ENCODE measurements at regions not wholly inside any gene's neighbourhood (a gene's known extent, or its start where the extent isn't known, plus 50 kb on each side); places are given as distances from the start of the nearest gene placed in this dataset.

DNA sequence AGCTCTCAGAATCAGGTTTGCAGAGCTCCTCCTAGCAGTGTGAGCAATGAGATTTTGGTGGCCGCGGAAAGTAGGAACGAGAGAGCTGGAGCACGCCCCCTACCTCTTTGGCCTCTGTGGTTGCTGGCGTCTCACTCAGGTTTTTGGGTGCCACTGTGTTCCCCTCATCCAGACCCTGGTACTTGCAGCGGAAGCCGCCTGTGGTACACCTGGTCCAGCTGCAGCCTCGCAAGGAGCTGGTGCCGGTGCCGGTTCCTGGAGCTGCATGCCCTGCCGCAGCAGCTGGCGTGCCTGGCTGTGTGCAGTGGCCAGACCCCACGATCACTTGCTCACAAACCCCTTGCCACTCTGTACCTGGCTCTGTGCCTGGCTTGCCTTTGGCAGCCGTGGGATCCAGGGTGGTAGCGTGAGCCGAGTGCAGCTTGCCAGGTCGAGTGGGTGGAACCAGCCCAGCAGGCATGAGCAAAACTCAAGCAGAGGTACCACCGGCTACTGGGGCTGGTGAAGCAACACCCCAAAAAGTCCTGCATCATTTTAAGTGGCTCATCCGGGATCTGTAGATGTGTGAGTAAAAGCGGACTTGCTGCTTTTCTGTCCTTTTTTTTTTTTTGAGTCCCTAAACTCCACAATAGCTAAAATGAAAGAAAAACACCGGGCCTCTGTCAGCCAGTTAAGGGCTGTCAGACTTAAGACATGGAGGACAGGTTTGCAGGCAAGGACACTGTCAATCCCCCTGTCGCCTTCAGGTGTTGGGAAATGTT is 844.9 kb downstream of the KCNT2 start:
- 94 to 100% methylated on average over 5 to 22 of the region's 22 CpGs for WGBS, 2 experiments (ENCODE audit: insufficient coverage in 1 of 2, insufficient read length in 1 of 2)
- TF ChIP-seq, protein P1, sequence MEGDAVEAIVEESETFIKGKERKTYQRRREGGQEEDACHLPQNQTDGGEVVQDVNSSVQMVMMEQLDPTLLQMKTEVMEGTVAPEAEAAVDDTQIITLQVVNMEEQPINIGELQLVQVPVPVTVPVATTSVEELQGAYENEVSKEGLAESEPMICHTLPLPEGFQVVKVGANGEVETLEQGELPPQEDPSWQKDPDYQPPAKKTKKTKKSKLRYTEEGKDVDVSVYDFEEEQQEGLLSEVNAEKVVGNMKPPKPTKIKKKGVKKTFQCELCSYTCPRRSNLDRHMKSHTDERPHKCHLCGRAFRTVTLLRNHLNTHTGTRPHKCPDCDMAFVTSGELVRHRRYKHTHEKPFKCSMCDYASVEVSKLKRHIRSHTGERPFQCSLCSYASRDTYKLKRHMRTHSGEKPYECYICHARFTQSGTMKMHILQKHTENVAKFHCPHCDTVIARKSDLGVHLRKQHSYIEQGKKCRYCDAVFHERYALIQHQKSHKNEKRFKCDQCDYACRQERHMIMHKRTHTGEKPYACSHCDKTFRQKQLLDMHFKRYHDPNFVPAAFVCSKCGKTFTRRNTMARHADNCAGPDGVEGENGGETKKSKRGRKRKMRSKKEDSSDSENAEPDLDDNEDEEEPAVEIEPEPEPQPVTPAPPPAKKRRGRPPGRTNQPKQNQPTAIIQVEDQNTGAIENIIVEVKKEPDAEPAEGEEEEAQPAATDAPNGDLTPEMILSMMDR (conservative IDR thresholded peaks at IDR 0.05), result no peak
- Mint-ChIP-seq H3K36me3 (ENCODE audit: low read depth) (no peaks in the 10 kb centered on the region), H3K27me3 (ENCODE audit: insufficient read depth) (no peaks in the 10 kb centered on the region), H3K4me3 (no peak overlapping the region), H3K4me1 (no peaks in the 10 kb centered on the region), H3K9me3 (no peaks in the 10 kb centered on the region), H3K27ac (no peak overlapping the region)
- Histone ChIP-seq H3K36me3 (ENCODE audit: control insufficient read depth, insufficient read depth, low read length) (no peaks in the 10 kb centered on the region), H3K4me1 (ENCODE audit: control insufficient read depth, insufficient read depth, low read length) (no peaks in the 10 kb centered on the region), H3K4me3 (ENCODE audit: low read length) (no peak overlapping the region), H3K9me3 (ENCODE audit: control insufficient read depth, low read length) (no peaks in the 10 kb centered on the region), H3K9ac (ENCODE audit: extremely low read depth, low read length, poor library complexity, severe bottlenecking) (no peak overlapping the region), H3K27ac (ENCODE audit: low read depth, low read length) (no peak overlapping the region), H3K27me3 (ENCODE audit: control insufficient read depth, insufficient read depth, low read length, poor library complexity, severe bottlenecking) (no peaks in the 10 kb centered on the region)
- peak; percentile 51 for DNase-seq

DNA sequence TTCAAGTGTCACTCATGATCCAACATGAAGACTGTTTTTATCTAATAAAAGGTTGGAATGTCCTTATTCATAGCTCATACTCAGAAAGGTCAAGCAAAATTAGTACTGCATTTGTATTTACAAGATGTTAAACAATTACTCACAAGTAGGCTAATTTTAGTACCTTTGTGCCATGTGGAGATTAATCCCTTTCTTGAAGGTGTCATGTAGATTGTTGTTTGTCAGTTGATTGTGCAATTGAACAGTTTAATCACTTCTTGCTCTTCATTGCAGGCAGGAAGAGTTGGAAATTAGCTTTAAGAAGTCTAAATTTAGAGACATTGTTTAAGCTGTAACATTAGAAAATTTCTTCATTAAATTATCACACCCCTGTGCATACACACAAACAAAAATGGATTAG is 847.1 kb downstream of the KCNT2 start:
- H3K9me3 Mint-ChIP-seq, result no peaks in the 10 kb centered on the region
- TF ChIP-seq, protein P1 (conservative IDR thresholded peaks at IDR 0.05), result no peak
- DNase-seq, result no peak
- Histone ChIP-seq H3K27me3 (ENCODE audit: control insufficient read depth, insufficient read depth, low read length, poor library complexity, severe bottlenecking) (no peaks in the 10 kb centered on the region), H3K36me3 (ENCODE audit: control insufficient read depth, insufficient read depth, low read length) (no peaks in the 10 kb centered on the region), H3K9me3 (ENCODE audit: control insufficient read depth, low read length) (no peaks in the 10 kb centered on the region), H3K27ac (ENCODE audit: low read depth, low read length) (no peak overlapping the region), H3K4me3 (ENCODE audit: low read length) (no peak overlapping the region), H3K4me1 (ENCODE audit: control insufficient read depth, insufficient read depth, low read length) (no peaks in the 10 kb centered on the region), H3K9ac (ENCODE audit: extremely low read depth, low read length, poor library complexity, severe bottlenecking) (no peak overlapping the region)
- H3K4me1 Mint-ChIP-seq, result no peaks in the 10 kb centered on the region
- no peaks in the 10 kb centered on the region for H3K27me3 Mint-ChIP-seq (ENCODE audit: insufficient read depth)
- H3K27ac Mint-ChIP-seq, result no peak overlapping the region
- H3K4me3 Mint-ChIP-seq, result no peak overlapping the region
- no peaks in the 10 kb centered on the region for H3K36me3 Mint-ChIP-seq (ENCODE audit: low read depth)

GRCh38 chr1:195756109-195756508 is 852.1 kb downstream of the KCNT2 start:
- H3K36me3 Mint-ChIP-seq (ENCODE audit: low read depth), result no peaks in the 10 kb centered on the region
- Histone ChIP-seq H3K4me3 (ENCODE audit: low read length) (no peak overlapping the region), H3K27ac (ENCODE audit: low read depth, low read length) (no peak overlapping the region), H3K9ac (ENCODE audit: extremely low read depth, low read length, poor library complexity, severe bottlenecking) (no peak overlapping the region), H3K27me3 (ENCODE audit: control insufficient read depth, insufficient read depth, low read length, poor library complexity, severe bottlenecking) (no peaks in the 10 kb centered on the region), H3K9me3 (ENCODE audit: control insufficient read depth, low read length) (no peaks in the 10 kb centered on the region), H3K4me1 (ENCODE audit: control insufficient read depth, insufficient read depth, low read length) (no peaks in the 10 kb centered on the region), H3K36me3 (ENCODE audit: control insufficient read depth, insufficient read depth, low read length) (no peaks in the 10 kb centered on the region)
- no peaks in the 10 kb centered on the region for H3K9me3 Mint-ChIP-seq
- no peaks in the 10 kb centered on the region for H3K27me3 Mint-ChIP-seq (ENCODE audit: insufficient read depth)
- TF ChIP-seq, protein P1 (conservative IDR thresholded peaks at IDR 0.05), result no peak
- no peak overlapping the region for H3K4me3 Mint-ChIP-seq
- DNase-seq, result no peak
- H3K27ac Mint-ChIP-seq, result no peak overlapping the region
- no peaks in the 10 kb centered on the region for H3K4me1 Mint-ChIP-seq
